ENCODE measurements at regions not wholly inside any gene's neighbourhood (a gene's known extent, or its start where the extent isn't known, plus 50 kb on each side); places are given as distances from the start of the nearest gene placed in this dataset.

DNA sequence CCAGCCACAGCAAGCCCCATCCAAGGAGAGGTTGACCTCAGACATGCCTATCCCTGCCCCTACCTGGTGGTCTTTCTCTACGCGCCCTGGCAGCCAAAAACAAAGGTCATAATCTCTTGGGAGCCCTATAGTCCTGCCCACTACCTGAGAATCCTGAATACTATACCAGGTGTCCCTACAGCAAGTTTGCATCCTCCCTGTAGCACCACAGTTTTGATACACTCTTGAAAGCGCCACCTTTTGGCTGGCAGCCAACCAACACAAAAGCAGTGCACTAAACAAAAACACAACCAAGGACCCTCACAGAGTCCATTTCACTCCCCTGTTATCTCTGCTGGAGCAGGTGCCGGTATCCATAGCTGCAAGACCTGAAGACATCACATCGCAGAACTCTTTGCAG lies 523.8 kb upstream of the CPEB2 start:
- no peaks in the 10 kb centered on the region for H3K4me1 ChIP-seq (replicated peaks)
- intact Hi-C loops (cut with DNase I) = no loop called here
- no peaks in the 10 kb centered on the region for H3K27me3 ChIP-seq (replicated peaks; ENCODE audit: insufficient read depth)
- WGBS = 94% methylated on average over 5 of the region's 5 CpGs
- H3K36me3 ChIP-seq = no peaks in the 10 kb centered on the region
- TF ChIP-seq POLR2A (IDR thresholded peaks at IDR 0.05) (no peak), POLR2AphosphoS5 (IDR thresholded peaks at IDR 0.05) (no peak)
- TF ChIP-seq, protein P1, sequence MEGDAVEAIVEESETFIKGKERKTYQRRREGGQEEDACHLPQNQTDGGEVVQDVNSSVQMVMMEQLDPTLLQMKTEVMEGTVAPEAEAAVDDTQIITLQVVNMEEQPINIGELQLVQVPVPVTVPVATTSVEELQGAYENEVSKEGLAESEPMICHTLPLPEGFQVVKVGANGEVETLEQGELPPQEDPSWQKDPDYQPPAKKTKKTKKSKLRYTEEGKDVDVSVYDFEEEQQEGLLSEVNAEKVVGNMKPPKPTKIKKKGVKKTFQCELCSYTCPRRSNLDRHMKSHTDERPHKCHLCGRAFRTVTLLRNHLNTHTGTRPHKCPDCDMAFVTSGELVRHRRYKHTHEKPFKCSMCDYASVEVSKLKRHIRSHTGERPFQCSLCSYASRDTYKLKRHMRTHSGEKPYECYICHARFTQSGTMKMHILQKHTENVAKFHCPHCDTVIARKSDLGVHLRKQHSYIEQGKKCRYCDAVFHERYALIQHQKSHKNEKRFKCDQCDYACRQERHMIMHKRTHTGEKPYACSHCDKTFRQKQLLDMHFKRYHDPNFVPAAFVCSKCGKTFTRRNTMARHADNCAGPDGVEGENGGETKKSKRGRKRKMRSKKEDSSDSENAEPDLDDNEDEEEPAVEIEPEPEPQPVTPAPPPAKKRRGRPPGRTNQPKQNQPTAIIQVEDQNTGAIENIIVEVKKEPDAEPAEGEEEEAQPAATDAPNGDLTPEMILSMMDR (IDR thresholded peaks at IDR 0.05) = no peak
- no peak overlapping the region for H3K4me3 ChIP-seq
- no peak overlapping the region for H3K27ac ChIP-seq
- no peak for DNase-seq (ENCODE audit: low spot score)
- no peaks in the 10 kb centered on the region for H3K9me3 ChIP-seq

GRCh38 chr4:14496408-14496807 lies 505.9 kb upstream of the CPEB2 start:
- intact Hi-C loops (cut with DNase I) = no loop called here
- WGBS = 85% methylated on average over 1 of the region's 1 CpG

DNA sequence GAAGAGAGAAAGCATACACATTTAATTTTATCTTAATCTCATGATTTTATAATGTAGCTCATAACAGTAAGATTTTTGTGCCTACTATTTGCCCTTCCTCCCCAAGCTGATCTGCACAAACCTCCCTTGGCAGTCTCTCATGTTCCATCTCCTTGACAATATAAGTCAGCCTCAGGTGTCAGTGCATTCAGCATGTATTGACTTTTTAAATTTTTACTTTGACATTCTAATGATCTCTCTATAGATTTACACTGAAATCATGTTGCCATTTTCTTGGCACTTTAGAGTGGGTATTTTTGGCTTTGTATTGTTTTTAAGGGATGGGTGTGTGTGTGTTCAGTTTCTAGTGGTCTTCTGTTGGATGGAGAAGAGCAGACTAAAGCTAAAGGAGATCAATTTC lies 505.3 kb upstream of the CPEB2 start:
- H3K9me3 ChIP-seq = no peaks in the 10 kb centered on the region
- H3K4me1 ChIP-seq (replicated peaks) = no peaks in the 10 kb centered on the region
- no peaks in the 10 kb centered on the region for H3K27me3 ChIP-seq (replicated peaks; ENCODE audit: insufficient read depth)
- no peak for DNase-seq (ENCODE audit: low spot score)
- intact Hi-C loops (cut with DNase I) = no loop called here
- no peak overlapping the region for H3K4me3 ChIP-seq
- H3K36me3 ChIP-seq = no peaks in the 10 kb centered on the region
- TF ChIP-seq POLR2A (IDR thresholded peaks at IDR 0.05) (no peak), POLR2AphosphoS5 (IDR thresholded peaks at IDR 0.05) (no peak)
- TF ChIP-seq, protein P1 (IDR thresholded peaks at IDR 0.05) = no peak
- no peak overlapping the region for H3K27ac ChIP-seq

More at GRCh38 chr4:14496408-14496807, 505.9 kb upstream of the CPEB2 start:
- Histone ChIP-seq H3K27me3 (replicated peaks; ENCODE audit: insufficient read depth) (no peaks in the 10 kb centered on the region), H3K36me3 (no peaks in the 10 kb centered on the region), H3K4me3 (no peak overlapping the region), H3K4me1 (replicated peaks) (no peaks in the 10 kb centered on the region), H3K9me3 (no peaks in the 10 kb centered on the region), H3K27ac (no peak overlapping the region)
- DNase-seq (ENCODE audit: low spot score) = no peak
- TF ChIP-seq POLR2AphosphoS5 (IDR thresholded peaks at IDR 0.05) (no peak), POLR2A (IDR thresholded peaks at IDR 0.05) (no peak)
- TF ChIP-seq, protein P1 (IDR thresholded peaks at IDR 0.05) = no peak

DNA sequence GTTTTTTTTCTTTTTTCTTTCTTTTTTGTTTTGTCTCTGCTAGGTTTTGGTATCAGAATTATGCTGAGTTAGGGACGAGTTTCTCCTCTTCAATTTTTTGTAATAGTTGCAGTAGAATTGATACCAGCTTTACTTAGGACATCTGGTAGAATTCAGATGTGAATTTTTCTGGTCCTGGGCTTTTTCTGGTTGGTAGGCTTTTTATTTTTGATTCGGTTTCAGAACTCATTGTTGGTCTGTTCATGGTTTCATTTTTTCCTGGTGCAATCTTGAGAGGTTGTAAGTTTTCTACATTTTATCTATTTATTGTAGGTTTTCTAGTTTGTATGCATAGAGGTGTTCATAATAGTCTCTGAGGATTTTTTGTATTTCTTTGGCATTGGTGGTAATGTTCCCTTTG lies 498.1 kb upstream of the CPEB2 start:
- 85% methylated on average over 2 of the region's 2 CpGs for WGBS

GRCh38 chr4:14513471-14513870 lies 488.8 kb upstream of the CPEB2 start:
- intact Hi-C loops (cut with DNase I) = no loop called here
- H3K9me3 ChIP-seq = no peaks in the 10 kb centered on the region
- no peak overlapping the region for H3K4me3 ChIP-seq
- no peak for TF ChIP-seq POLR2A (IDR thresholded peaks at IDR 0.05)
- TF ChIP-seq POLR2AphosphoS5 (IDR thresholded peaks at IDR 0.05) = no peak
- TF ChIP-seq, protein P1 (IDR thresholded peaks at IDR 0.05) = no peak
- no peak for DNase-seq (ENCODE audit: low spot score)
- H3K4me1 ChIP-seq (replicated peaks) = no peaks in the 10 kb centered on the region
- no peaks in the 10 kb centered on the region for H3K36me3 ChIP-seq
- no peaks in the 10 kb centered on the region for H3K27me3 ChIP-seq (replicated peaks; ENCODE audit: insufficient read depth)
- 85% methylated on average over 4 of the region's 4 CpGs for WGBS
- no peak overlapping the region for H3K27ac ChIP-seq

More for the DNA sequence above, 498.1 kb upstream of the CPEB2 start:
- Histone ChIP-seq H3K27ac (no peak overlapping the region), H3K9me3 (no peaks in the 10 kb centered on the region), H3K4me3 (no peak overlapping the region), H3K36me3 (no peaks in the 10 kb centered on the region), H3K27me3 (replicated peaks; ENCODE audit: insufficient read depth) (no peaks in the 10 kb centered on the region), H3K4me1 (replicated peaks) (no peaks in the 10 kb centered on the region)
- intact Hi-C loops (cut with DNase I) = no loop called here
- DNase-seq (ENCODE audit: low spot score) = no peak
- TF ChIP-seq POLR2AphosphoS5 (IDR thresholded peaks at IDR 0.05) = no peak
- TF ChIP-seq POLR2A (IDR thresholded peaks at IDR 0.05) = no peak
